AG04450 (cell line): ENCODE measurements at regions not wholly inside any gene's neighbourhood (a gene's known extent, or its start where the extent isn't known, plus 50 kb on each side); places are given as distances from the start of the nearest gene placed in this dataset.

Source experiments
- CTCF ChIA-PET: fragments of 300-600, 350-600 bp; formaldehyde crosslinking; extraction: SDS; loops from one replicate; lab custom pipeline; 2022; ENCODE audit warnings: antibody characterized with exemption, inconsistent platforms; lab: Charles Lee
- POLR2A ChIA-PET: fragments of 350-600 bp; formaldehyde crosslinking; extraction: SDS; loops from one replicate; lab custom pipeline; 2021; ENCODE audit warnings: antibody characterized with exemption, inconsistent platforms; lab: Yijun Ruan, JAX
- DNase-seq: peaks from one replicate; pipeline ENCODE4 v3.0.0-alpha.2; 2011; ENCODE audit warnings: low read depth, low spot score
- H3K27ac ChIP-seq: one replicate; pipeline ENCODE4 v1.5.1; 2012; ENCODE audit warnings: low read depth, low read length, control low read depth
- H3K27me3 ChIP-seq: one replicate; pipeline ENCODE4 v1.6.0; 2012; ENCODE audit warnings: low read length; ENCODE audit not compliant: control insufficient read depth, insufficient read depth
- H3K4me3 ChIP-seq: 2 replicates; pipeline ENCODE4 v1.5.1; 2011; ENCODE audit warnings: mild to moderate bottlenecking, low read depth, low read length, control low read depth
- H3K9me3 ChIP-seq: 2 replicates; pipeline ENCODE4 v1.5.1; 2012; ENCODE audit warnings: low read length; ENCODE audit not compliant: control insufficient read depth, insufficient read depth
- TF ChIP-seq, protein P1 (sequence below): IDR thresholded peaks from 2 replicates; pipeline ENCODE4 v1.5.1; 2011; ENCODE audit warnings: low read depth, low read length, control low read depth, inconsistent platforms

DNA sequence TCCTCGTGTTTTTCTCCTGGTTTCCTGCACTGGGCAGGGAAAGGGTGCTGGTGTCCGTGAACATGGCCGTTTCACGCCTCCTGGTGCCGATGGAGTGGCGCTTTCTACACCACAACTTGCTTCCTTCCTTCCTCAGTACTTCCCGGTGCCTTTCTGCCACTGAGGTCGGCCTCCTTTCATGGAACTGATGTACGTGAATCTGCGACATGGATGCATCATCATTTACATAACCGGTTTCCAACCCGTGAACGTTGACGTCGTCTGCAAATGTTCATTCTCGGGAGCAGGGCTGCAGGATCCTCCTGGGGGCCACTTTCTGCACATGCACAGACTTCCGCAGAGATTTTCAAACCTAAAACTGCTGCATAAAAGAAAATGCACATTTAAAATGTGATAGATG lies 474.4 kb downstream of the BRD1 start:
- TF ChIP-seq, protein P1, sequence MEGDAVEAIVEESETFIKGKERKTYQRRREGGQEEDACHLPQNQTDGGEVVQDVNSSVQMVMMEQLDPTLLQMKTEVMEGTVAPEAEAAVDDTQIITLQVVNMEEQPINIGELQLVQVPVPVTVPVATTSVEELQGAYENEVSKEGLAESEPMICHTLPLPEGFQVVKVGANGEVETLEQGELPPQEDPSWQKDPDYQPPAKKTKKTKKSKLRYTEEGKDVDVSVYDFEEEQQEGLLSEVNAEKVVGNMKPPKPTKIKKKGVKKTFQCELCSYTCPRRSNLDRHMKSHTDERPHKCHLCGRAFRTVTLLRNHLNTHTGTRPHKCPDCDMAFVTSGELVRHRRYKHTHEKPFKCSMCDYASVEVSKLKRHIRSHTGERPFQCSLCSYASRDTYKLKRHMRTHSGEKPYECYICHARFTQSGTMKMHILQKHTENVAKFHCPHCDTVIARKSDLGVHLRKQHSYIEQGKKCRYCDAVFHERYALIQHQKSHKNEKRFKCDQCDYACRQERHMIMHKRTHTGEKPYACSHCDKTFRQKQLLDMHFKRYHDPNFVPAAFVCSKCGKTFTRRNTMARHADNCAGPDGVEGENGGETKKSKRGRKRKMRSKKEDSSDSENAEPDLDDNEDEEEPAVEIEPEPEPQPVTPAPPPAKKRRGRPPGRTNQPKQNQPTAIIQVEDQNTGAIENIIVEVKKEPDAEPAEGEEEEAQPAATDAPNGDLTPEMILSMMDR: no peak
- ChIA-PET CTCF (no interaction called here), POLR2A (no interaction called here)
- DNase-seq: no peak
- Histone ChIP-seq H3K4me3 (no peak overlapping the region), H3K27ac (no peak overlapping the region), H3K27me3 (no peaks in the 10 kb centered on the region), H3K9me3 (peaks cover 86% of the 10 kb centered on the region)

GRCh38 chr22:49352361-49353169 lies 475.1 kb downstream of the BRD1 start:
- peaks cover 87% of the 10 kb centered on the region for H3K9me3 ChIP-seq
- ChIA-PET CTCF (no interaction called here), POLR2A (no interaction called here)

DNA sequence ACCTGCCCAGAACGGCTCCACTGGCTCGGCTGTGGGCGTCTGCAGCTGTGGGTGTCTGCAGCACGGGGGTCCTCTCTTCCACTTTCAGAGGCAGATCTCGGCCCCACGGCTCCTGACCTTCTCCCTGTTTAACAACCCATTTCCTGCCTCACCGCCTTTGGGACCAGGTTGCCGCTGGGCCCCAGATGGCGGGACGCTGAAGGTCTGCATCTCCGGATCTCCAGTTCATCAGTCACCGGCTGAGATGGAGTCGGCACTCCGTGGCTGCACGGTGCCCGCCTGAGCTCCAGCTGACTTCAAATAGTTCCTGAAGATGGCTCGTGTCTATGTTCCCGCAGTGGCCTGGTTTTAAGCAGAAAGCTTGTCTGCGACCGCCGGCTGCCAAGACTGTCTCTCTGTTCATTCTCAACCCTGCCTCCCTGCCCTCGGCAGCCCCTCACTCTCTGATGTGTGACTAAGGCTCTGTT lies 475.9 kb downstream of the BRD1 start:
- POLR2A ChIA-PET: no interaction called here

More at GRCh38 chr22:49352361-49353169, 475.1 kb downstream of the BRD1 start:
- Histone ChIP-seq H3K27ac (no peak overlapping the region), H3K27me3 (no peaks in the 10 kb centered on the region), H3K4me3 (no peak overlapping the region)
- no peak for DNase-seq
- TF ChIP-seq, protein P1: no peak

GRCh38 chr22:49350441-49351121 lies 477.1 kb downstream of the BRD1 start:
- DNase-seq: no peak
- TF ChIP-seq, protein P1: no peak
- CTCF ChIA-PET: no interaction called here

More for the DNA sequence above, 475.9 kb downstream of the BRD1 start:
- Histone ChIP-seq H3K27ac (no peak overlapping the region), H3K27me3 (no peaks in the 10 kb centered on the region), H3K9me3 (peaks cover 91% of the 10 kb centered on the region), H3K4me3 (no peak overlapping the region)
- DNase-seq: no peak
- CTCF ChIA-PET: no interaction called here
- TF ChIP-seq, protein P1: no peak

More at GRCh38 chr22:49350441-49351121, 477.1 kb downstream of the BRD1 start:
- no peak overlapping the region for H3K4me3 ChIP-seq
- no peak overlapping the region for H3K27ac ChIP-seq
- POLR2A ChIA-PET: no interaction called here
- H3K9me3 ChIP-seq: peaks cover 91% of the 10 kb centered on the region
- no peaks in the 10 kb centered on the region for H3K27me3 ChIP-seq
